Mammary epithelial cell (primary cell): ENCODE measurements at regions not wholly inside any gene's neighbourhood (a gene's known extent, or its start where the extent isn't known, plus 50 kb on each side); places are given as distances from the start of the nearest gene placed in this dataset.
"Not testable (repeated sequence)": the region's sequence is repeated elsewhere in the genome, so short reads cannot be mapped to it uniquely, and the experiment has no call there.

ENCODE experiments used
- CTCF ChIP-seq, 2 donors: IDR thresholded peaks in 1 of 2; conservative IDR thresholded peaks in 1 of 2; 2 replicates each; pipeline ENCODE4 v1.5.1; 2011 to 2012; ENCODE audit warnings: inconsistent platforms in 2 of 2, low read length in 2 of 2, mild to moderate bottlenecking in 2 of 2, control low read depth in 1 of 2, low read depth in 1 of 2; ENCODE audit not compliant: insufficient read depth in 1 of 2; ENCODE audit errors: extremely low read depth in 1 of 2
- EZH2 ChIP-seq: IDR thresholded peaks from 2 replicates; pipeline ENCODE4 v1.6.1; 2012; ENCODE audit warnings: low read length, inconsistent platforms, borderline replicate concordance

GRCh38 chr3:33982949-33983348, 184.5 kb downstream of the PDCD6IP start:
- TF ChIP-seq CTCF (conservative IDR thresholded peaks at IDR 0.05 in 1 of 2, IDR thresholded peaks at IDR 0.05 in 1 of 2; ENCODE audit: extremely low read depth in 1 of 2, insufficient read depth in 1 of 2, low read depth in 1 of 2, low read length in 2 of 2); EZH2: not testable (repeated sequence)
